NCI-H524 treated with DMSO at 0.1 percent for 48 hours (cell line): ENCODE measurements at regions not wholly inside any gene's neighbourhood (a gene's known extent, or its start where the extent isn't known, plus 50 kb on each side); places are given as distances from the start of the nearest gene placed in this dataset.
"Not testable (repeated sequence)": the region's sequence is repeated elsewhere in the genome, so short reads cannot be mapped to it uniquely, and the experiment has no call there.

Experiments used
- DNase-seq: peaks from one replicate; lab custom pipeline; 2025; lab: John Stamatoyannopoulos, UW

GRCh38 chr10:34908481-34908880 lies 93.4 kb upstream of the PARD3 start:
- no peak for DNase-seq

- DNase-seq: no peak
Measured at GRCh38 chr10:34907743-34908430, 92.8 kb upstream of the PARD3 start.

- DNase-seq: peak; percentile 38
Measured at GRCh38 chr10:34906067-34906965, 91.2 kb upstream of the PARD3 start.

- DNase-seq: no peak
Measured at GRCh38 chr10:34905200-34905927, 90.3 kb upstream of the PARD3 start.

- DNase-seq: no peak
Measured at GRCh38 chr10:34904191-34904590, 89.1 kb upstream of the PARD3 start.

GRCh38 chr10:34899161-34899560 lies 84.1 kb upstream of the PARD3 start:
- no peak for DNase-seq

- no peak for DNase-seq
Measured at GRCh38 chr10:34895977-34896376, 80.9 kb upstream of the PARD3 start.

- DNase-seq: not testable (repeated sequence)
Measured at GRCh38 chr10:34895046-34895445, 80.0 kb upstream of the PARD3 start.

- not testable (repeated sequence) for DNase-seq
Measured at GRCh38 chr10:34892521-34892920, 77.4 kb upstream of the PARD3 start.

GRCh38 chr10:34890939-34891338 lies 75.8 kb upstream of the PARD3 start:
- DNase-seq: no peak

GRCh38 chr10:34889004-34889869 lies 74.1 kb upstream of the PARD3 start:
- DNase-seq: no peak

GRCh38 chr10:34886906-34887642 lies 72.0 kb upstream of the PARD3 start:
- DNase-seq: no peak

GRCh38 chr10:34885898-34886297 lies 70.8 kb upstream of the PARD3 start:
- DNase-seq: no peak

GRCh38 chr10:34885011-34885410 lies 69.9 kb upstream of the PARD3 start:
- DNase-seq: no peak

- DNase-seq: no peak
Measured at GRCh38 chr10:34884272-34884952, 69.3 kb upstream of the PARD3 start.

GRCh38 chr10:34880817-34881216 lies 65.7 kb upstream of the PARD3 start:
- no peak for DNase-seq

- not testable (repeated sequence) for DNase-seq
Measured at GRCh38 chr10:34878651-34879050, 63.6 kb upstream of the PARD3 start.

- DNase-seq: no peak
Measured at GRCh38 chr10:34875061-34875460, 60.0 kb upstream of the PARD3 start.

GRCh38 chr10:34872820-34873219 lies 57.7 kb upstream of the PARD3 start:
- no peak for DNase-seq

- DNase-seq: no peak
Measured at GRCh38 chr10:34869135-34869836, 54.2 kb upstream of the PARD3 start.
